K562 (cell line): ENCODE measurements at regions not wholly inside any gene's neighbourhood (a gene's known extent, or its start where the extent isn't known, plus 50 kb on each side); places are given as distances from the start of the nearest gene placed in this dataset.

Source experiments
- ATAC-seq: fragments of 200-7000 bp; cut with Tn5 transposase; 3 replicates; pipeline ENCODE4 v1.9.1; 2020; ENCODE audit warnings: moderate library complexity
- BruUV-seq: library from RNA; stranded (reverse); fragments of 400-500 nt; replicated peaks from 2 replicates; lab custom pipeline; 2021; lab: Mats Ljungman, UMichigan
- CTCF ChIA-PET: fragments of 300-600 bp; formaldehyde crosslinking; extraction: SDS; loops from one replicate; lab custom pipeline; 2021; ENCODE audit warnings: low intra/inter-chr PET ratio; lab: Yijun Ruan, JAX
- POLR2A ChIA-PET: fragments of 300-600, 350-650 bp; sonication (Branson Sonifier 250); formaldehyde crosslinking; extraction: SDS; loops from one replicate; lab custom pipeline; 2021; ENCODE audit warnings: antibody characterized with exemption, inconsistent platforms; lab: Yijun Ruan, JAX
- DNase-seq, 4 experiments: peaks; one replicate each; pipeline versions ENCODE4 v3.0.0 to v3.0.0-alpha.2; 2011 to 2018; ENCODE audit warnings: low spot score in 3 of 4, mixed read lengths in 3 of 4; ENCODE audit errors: extremely low read depth in 1 of 4
- FAIRE-seq: peaks from 2 replicates; lab custom pipeline; 2011; peaks lifted over from hg19 to GRCh38; lab: Jason Lieb, UNC
- H2AFZ ChIP-seq: 2 replicates; pipeline ENCODE4 v1.6.0; 2011; ENCODE audit warnings: low read depth, low read length, control low read depth, inconsistent platforms
- H3K27ac ChIP-seq: fragments of 200-600 bp; 3 replicates; pipeline ENCODE4 v1.8.0; 2011; ENCODE audit warnings: low read depth, mild to moderate bottlenecking, control low read depth, inconsistent platforms, low read length, moderate library complexity, mixed read lengths; ENCODE audit errors: extremely low read depth
- H3K27me3 ChIP-seq, 2 experiments: fragments of 300-600 bp in 1 of 2; 2 replicates in 1 of 2; 3 replicates in 1 of 2; pipeline versions ENCODE4 v1.6.0 to v1.8.0; 2011; ENCODE audit warnings: inconsistent platforms in 2 of 2, low read length in 2 of 2, mild to moderate bottlenecking in 1 of 2, mixed read lengths in 1 of 2, moderate library complexity in 1 of 2; ENCODE audit not compliant: control insufficient read depth in 2 of 2, insufficient read depth in 2 of 2
- H3K36me3 ChIP-seq: fragments of 300-600 bp; 3 replicates; pipeline ENCODE4 v1.8.0; 2011; ENCODE audit warnings: mild to moderate bottlenecking, low read length, inconsistent platforms; ENCODE audit not compliant: control insufficient read depth, insufficient read depth
- H3K4me1 ChIP-seq, 2 experiments: fragments of 200-600 bp in 1 of 2; replicated peaks in 1 of 2; 2 replicates in 1 of 2; 3 replicates in 1 of 2; pipeline versions ENCODE4 v1.5.1 to v1.8.0; 2011; ENCODE audit warnings: inconsistent platforms in 2 of 2, low read length in 2 of 2, mild to moderate bottlenecking in 1 of 2, mixed read lengths in 1 of 2, moderate library complexity in 1 of 2; ENCODE audit not compliant: control insufficient read depth in 2 of 2, insufficient read depth in 2 of 2
- H3K4me2 ChIP-seq: 2 replicates; pipeline ENCODE4 v1.6.1; 2011; ENCODE audit warnings: low read length, control low read depth, inconsistent platforms, mixed read lengths; ENCODE audit not compliant: insufficient read depth
- H3K4me3 ChIP-seq: fragments of 200-600 bp; sonication (generic), shearing (Covaris generic); 2 replicates; pipeline ENCODE4 v1.5.1; 2016; ENCODE audit warnings: control low read depth, inconsistent platforms
- H3K79me2 ChIP-seq: fragments of 200-600 bp; 3 replicates; pipeline ENCODE4 v1.8.0; 2011; ENCODE audit warnings: low read length, inconsistent platforms; ENCODE audit not compliant: control insufficient read depth, insufficient read depth
- H3K9ac ChIP-seq, 2 experiments: 2 replicates each; pipeline versions ENCODE4 v1.6.0 to v1.6.1; 2011; ENCODE audit warnings: low read depth in 2 of 2, low read length in 2 of 2, control low read depth in 1 of 2, inconsistent platforms in 1 of 2, mild to moderate bottlenecking in 1 of 2, mixed read lengths in 1 of 2; ENCODE audit not compliant: insufficient read depth in 1 of 2
- H3K9me1 ChIP-seq: one replicate; pipeline ENCODE4 v1.6.0; 2011; ENCODE audit warnings: inconsistent platforms, mild to moderate bottlenecking, low read length, moderate library complexity; ENCODE audit not compliant: control insufficient read depth, insufficient read depth
- H3K9me3 ChIP-seq: replicated peaks from 2 replicates; pipeline ENCODE4 v1.5.1; 2011; ENCODE audit warnings: low read depth, low read length, inconsistent platforms; ENCODE audit not compliant: control insufficient read depth, insufficient read depth
- H4K20me1 ChIP-seq: replicated peaks from 2 replicates; pipeline ENCODE4 v1.6.1; 2011; ENCODE audit warnings: low read length, inconsistent platforms, mixed read lengths; ENCODE audit not compliant: control insufficient read depth, insufficient read depth
- BRF2 ChIP-seq: IDR thresholded peaks from 3 replicates; pipeline ENCODE4 v1.6.1; 2011; ENCODE audit warnings: borderline replicate concordance, mild to moderate bottlenecking; ENCODE audit not compliant: insufficient read length, insufficient read depth
- HMG20B ChIP-seq: fragments of 250-450 bp; sonication (Bioruptor Pico); IDR thresholded peaks from 2 replicates; pipeline ENCODE4 v1.5.0; 2021; ENCODE audit warnings: mild to moderate bottlenecking
- NR0B1 ChIP-seq: fragments of 450-650 bp; IDR thresholded peaks from one replicate; pipeline ENCODE4 v1.6.1; 2018; ENCODE audit warnings: mild to moderate bottlenecking, moderate library complexity; ENCODE audit not compliant: partially characterized antibody
- RCOR1 ChIP-seq, 2 experiments: IDR thresholded peaks; 2 replicates each; pipeline ENCODE4 v1.6.1; 2012; ENCODE audit warnings: low read depth in 2 of 2, low read length in 2 of 2, borderline replicate concordance in 1 of 2, improper control_type of control experiment in 1 of 2
- SMAD3 ChIP-seq: fragments of 450-650 bp; formaldehyde crosslinking; conservative IDR thresholded peaks from 2 replicates; pipeline ENCODE4 v1.4.0; 2020; ENCODE audit warnings: mild to moderate bottlenecking
- ZNF146 ChIP-seq: IDR thresholded peaks from one replicate; pipeline ENCODE4 v1.6.1; 2018; ENCODE audit warnings: missing compliant biosample characterization; ENCODE audit not compliant: unreplicated experiment
- WGBS: fragments of 100-300 bp; shearing (Covaris generic); methylation state at CpG from one replicate; pipeline ENCODE4 v1.1.6; 2016; ENCODE audit warnings: low coverage, mixed read lengths; ENCODE audit not compliant: insufficient coverage; ENCODE audit errors: missing lambda C conversion rate; 5-methylcytosine and 5-hydroxymethylcytosine counted together
- in situ Hi-C: fragments of 300-500 bp; cut with MboI; formaldehyde crosslinking; loops from 4 replicates; pipeline ENCODE4 v1.15.0; 2018; ENCODE audit warnings: inconsistent platforms, mixed read lengths
- intact Hi-C: fragments of 100-400 bp; cut with micrococcal nuclease; formaldehyde crosslinking; loops from 2 replicates; pipeline ENCODE4 v1.14.2; 2022

DNA sequence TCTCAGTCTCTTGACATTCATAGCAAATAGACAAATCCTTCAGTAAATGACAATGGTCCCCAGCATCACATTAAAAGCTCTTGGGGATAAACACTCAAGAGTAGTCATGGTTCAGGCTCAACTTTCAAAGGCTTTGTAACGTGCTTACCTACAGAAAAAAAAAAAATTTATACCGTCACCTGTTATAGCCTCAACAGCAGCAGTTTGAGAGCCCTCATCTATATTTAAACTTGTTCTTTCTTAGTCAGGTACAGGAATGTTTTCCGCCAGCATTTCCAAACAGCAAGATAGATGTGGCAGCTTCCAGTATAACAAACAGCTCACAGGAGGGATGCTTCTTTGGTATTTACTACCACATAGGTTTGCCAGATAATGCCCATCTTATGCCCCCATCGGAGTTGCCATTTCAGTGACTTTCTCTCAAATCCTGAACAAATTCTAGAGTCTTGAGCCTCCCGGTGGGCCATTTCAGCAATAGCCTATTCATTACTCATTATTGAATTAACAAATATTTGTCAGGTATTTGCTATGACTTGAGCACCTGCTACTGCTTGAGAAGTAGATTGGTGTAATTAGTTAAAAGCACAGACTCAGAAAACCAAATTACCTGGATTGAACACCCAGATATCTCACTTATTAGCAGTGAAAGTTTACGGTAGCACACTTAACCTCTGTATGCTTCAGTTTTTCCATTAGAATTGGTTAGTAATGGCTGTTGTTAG is 470.0 kb downstream of the EBF1 start (continued):
- TF ChIP-seq BRF2 = no peak

DNA sequence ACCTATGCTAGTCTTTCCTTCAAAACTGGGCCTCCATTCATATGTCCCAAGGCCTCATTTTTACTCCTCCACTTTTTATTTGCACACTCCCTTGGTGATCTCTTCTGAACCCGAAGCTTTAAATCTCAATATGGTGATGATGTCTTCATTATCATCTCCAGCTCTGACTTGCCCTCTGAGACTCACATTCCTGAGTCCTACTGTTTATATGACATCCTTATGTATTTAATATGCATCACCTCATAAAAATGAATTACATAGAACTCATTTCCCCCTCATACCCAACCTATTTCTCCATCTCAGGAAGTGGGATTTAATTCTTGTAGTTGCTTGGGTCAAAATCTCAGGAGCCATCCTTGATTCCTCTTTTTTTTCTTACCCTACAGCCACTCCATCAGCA is 473.0 kb downstream of the EBF1 start:
- H3K79me2 ChIP-seq = no peaks in the 10 kb centered on the region
- H3K27ac ChIP-seq = no peak overlapping the region
- ChIA-PET POLR2A (no interaction called here), CTCF (no interaction called here)
- no peaks in the 10 kb centered on the region for H4K20me1 ChIP-seq
- WGBS = 0% methylated on average over 1 of the region's 1 CpG
- no peaks in the 10 kb centered on the region for H3K9me1 ChIP-seq
- no peaks in the 10 kb centered on the region for H3K27me3 ChIP-seq
- no peak overlapping the region for H3K9ac ChIP-seq
- no peak overlapping the region for H3K4me3 ChIP-seq
- no peaks in the 10 kb centered on the region for H3K4me1 ChIP-seq
- no TSS peak for BruUV-seq
- no peak for ATAC-seq
- H3K9me3 ChIP-seq = no peaks in the 10 kb centered on the region
- DNase-seq = no peak
- FAIRE-seq = no peak
- no peak overlapping the region for H2AFZ ChIP-seq
- in situ Hi-C loops = no loop called here
- intact Hi-C loops = no loop called here
- TF ChIP-seq ZNF146 (CRISPR knock-in tag) (no peak), RCOR1 (IDR thresholded peaks at IDR 0.05; ENCODE audit: borderline replicate concordance in 1 of 2, low read depth in 2 of 2, low read length in 2 of 2) (no peak), NR0B1 (no peak), SMAD3 (CRISPR knock-in tag) (no peak), HMG20B (CRISPR knock-in tag) (no peak)
- no peak overlapping the region for H3K4me2 ChIP-seq
- no peaks in the 10 kb centered on the region for H3K36me3 ChIP-seq
